Endodermal cell (in vitro differentiated cells): ENCODE measurements at regions not wholly inside any gene's neighbourhood (a gene's known extent, or its start where the extent isn't known, plus 50 kb on each side); places are given as distances from the start of the nearest gene placed in this dataset.
"Not testable (repeated sequence)": the region's sequence is repeated elsewhere in the genome, so short reads cannot be mapped to it uniquely, and the experiment has no call there.

Source experiments
- DNase-seq: peaks from one replicate; pipeline ENCODE4 v3.0.0-alpha.2; 2017
- H3K27ac ChIP-seq: 2 replicates; pipeline ENCODE4 v1.5.1; 2013; ENCODE audit warnings: mild to moderate bottlenecking, low read depth, low read length, moderate library complexity
- H3K27me3 ChIP-seq: 2 replicates; pipeline ENCODE4 v1.6.1; 2013; ENCODE audit warnings: mild to moderate bottlenecking, low read length, moderate library complexity; ENCODE audit not compliant: insufficient read depth, control insufficient read depth, poor library complexity, severe bottlenecking
- H3K36me3 ChIP-seq: 2 replicates; pipeline ENCODE4 v1.7.0; 2013; ENCODE audit warnings: mild to moderate bottlenecking, low read length, moderate library complexity; ENCODE audit not compliant: control insufficient read depth, insufficient read depth
- H3K4me1 ChIP-seq: one replicate; pipeline ENCODE4 v1.7.0; 2013; ENCODE audit warnings: low read length; ENCODE audit not compliant: control insufficient read depth, insufficient read depth
- H3K4me3 ChIP-seq: 2 replicates; pipeline ENCODE4 v1.5.1; 2013; ENCODE audit warnings: mild to moderate bottlenecking, low read length, moderate library complexity
- H3K9ac ChIP-seq: 2 replicates; pipeline ENCODE4 v1.6.1; 2013; ENCODE audit warnings: mild to moderate bottlenecking, low read length, moderate library complexity; ENCODE audit not compliant: poor library complexity, severe bottlenecking; ENCODE audit errors: extremely low read depth
- H3K9me3 ChIP-seq: 2 replicates; pipeline ENCODE4 v1.6.1; 2013; ENCODE audit warnings: mild to moderate bottlenecking, low read length, moderate library complexity; ENCODE audit not compliant: control insufficient read depth
- H3K27ac Mint-ChIP-seq: 2 replicates; pipeline ENCODE4 v1.8.0; 2020; ENCODE audit warnings: mixed read lengths
- H3K27me3 Mint-ChIP-seq: 2 replicates; pipeline ENCODE4 v1.8.0; 2021; ENCODE audit warnings: mild to moderate bottlenecking, mixed read lengths; ENCODE audit not compliant: insufficient read depth
- H3K36me3 Mint-ChIP-seq: 2 replicates; pipeline ENCODE4 v1.8.0; 2020; ENCODE audit warnings: low read depth, mixed read lengths
- H3K4me1 Mint-ChIP-seq: 2 replicates; pipeline ENCODE4 v1.8.0; 2020; ENCODE audit warnings: mixed read lengths
- H3K4me3 Mint-ChIP-seq: 2 replicates; pipeline ENCODE4 v1.8.0; 2020; ENCODE audit warnings: mild to moderate bottlenecking, moderate library complexity, mixed read lengths
- H3K9me3 Mint-ChIP-seq: 2 replicates; pipeline ENCODE4 v1.8.0; 2020; ENCODE audit warnings: mild to moderate bottlenecking, mixed read lengths
- WGBS, 2 experiments: methylation state at CpG; one replicate each; pipeline versions ENCODE4 v1.1.5 to v1.1.7; 2013; ENCODE audit warnings: missing lambda C conversion rate in 2 of 2, mixed read lengths in 1 of 2; ENCODE audit not compliant: insufficient coverage in 1 of 2, insufficient read length in 1 of 2; 5-methylcytosine and 5-hydroxymethylcytosine counted together

- H3K27me3 Mint-ChIP-seq, H3K4me3 ChIP-seq, H3K27ac ChIP-seq, H3K4me1 ChIP-seq, H3K9ac ChIP-seq, H3K36me3 Mint-ChIP-seq, H3K36me3 ChIP-seq, DNase-seq, H3K27me3 ChIP-seq, H3K4me3 Mint-ChIP-seq, H3K4me1 Mint-ChIP-seq, H3K27ac Mint-ChIP-seq: not testable (repeated sequence)
- H3K9me3 ChIP-seq = peaks cover 16% of the 10 kb centered on the region
- WGBS, 2 experiments = 98% methylated on average over 17 of the region's 27 CpGs; no CpG with 5 or more reads in 1 of the 2 experiments
- peaks cover 51% of the 10 kb centered on the region for H3K9me3 Mint-ChIP-seq
Observed at GRCh38 chr13:18194104-18194503, 987.5 kb downstream of the TUBA3C start.
